ENCODE measurements at regions not wholly inside any gene's neighbourhood (a gene's known extent, or its start where the extent isn't known, plus 50 kb on each side); places are given as distances from the start of the nearest gene placed in this dataset.

GRCh38 chr9:99724640-99725039 is 97.0 kb upstream of the NR4A3 start:
- TF ChIP-seq EP300 (IDR thresholded peaks at IDR 0.05; ENCODE audit: borderline replicate concordance in 1 of 2, low read depth in 1 of 2, low read length in 1 of 2): no peak
- TF ChIP-seq CTCF (IDR thresholded peaks at IDR 0.05): no peak
- TF ChIP-seq MEF2A (IDR thresholded peaks at IDR 0.05; ENCODE audit: borderline replicate concordance, low read depth): no peak
- TF ChIP-seq REST (IDR thresholded peaks at IDR 0.05; ENCODE audit: low read depth, low read length): no peak
